ENCODE measurements at regions not wholly inside any gene's neighbourhood (a gene's known extent, or its start where the extent isn't known, plus 50 kb on each side); places are given as distances from the start of the nearest gene placed in this dataset.

DNA sequence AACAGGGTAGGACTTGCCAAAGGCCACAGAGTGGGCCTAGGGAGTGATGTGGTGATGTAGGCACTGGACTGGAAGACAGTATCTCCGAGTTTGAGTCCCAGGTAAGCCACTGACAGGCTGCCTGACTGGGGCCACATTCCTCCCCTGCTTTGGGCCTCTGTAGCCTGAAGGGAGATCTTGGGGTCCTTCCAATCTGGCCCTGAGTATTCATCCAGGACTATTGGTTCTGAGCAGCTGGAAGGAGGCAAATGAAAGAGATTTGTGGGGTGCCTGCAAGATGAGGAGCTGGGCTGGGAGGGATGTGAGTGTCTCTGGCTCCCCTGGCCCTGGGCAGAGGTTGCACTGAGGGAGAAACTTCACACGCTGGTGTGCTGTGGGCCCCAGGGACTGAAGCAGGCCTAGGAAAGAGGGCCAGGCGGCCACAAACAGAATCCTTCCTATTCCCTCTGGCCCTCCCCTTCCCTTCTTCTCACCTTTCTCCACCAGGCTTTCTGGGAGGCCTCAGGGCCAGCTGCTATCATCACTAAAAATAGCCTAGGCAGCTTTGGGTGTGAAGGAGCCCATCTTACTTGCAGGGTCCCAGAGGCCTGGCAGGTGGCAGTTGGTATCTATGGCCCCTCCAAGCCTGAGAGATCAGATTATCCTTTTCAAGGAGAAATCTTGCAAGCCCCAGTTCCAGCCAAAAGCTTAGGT, 70.1 kb downstream of the PJA1 start:
- TF ChIP-seq, protein P1, sequence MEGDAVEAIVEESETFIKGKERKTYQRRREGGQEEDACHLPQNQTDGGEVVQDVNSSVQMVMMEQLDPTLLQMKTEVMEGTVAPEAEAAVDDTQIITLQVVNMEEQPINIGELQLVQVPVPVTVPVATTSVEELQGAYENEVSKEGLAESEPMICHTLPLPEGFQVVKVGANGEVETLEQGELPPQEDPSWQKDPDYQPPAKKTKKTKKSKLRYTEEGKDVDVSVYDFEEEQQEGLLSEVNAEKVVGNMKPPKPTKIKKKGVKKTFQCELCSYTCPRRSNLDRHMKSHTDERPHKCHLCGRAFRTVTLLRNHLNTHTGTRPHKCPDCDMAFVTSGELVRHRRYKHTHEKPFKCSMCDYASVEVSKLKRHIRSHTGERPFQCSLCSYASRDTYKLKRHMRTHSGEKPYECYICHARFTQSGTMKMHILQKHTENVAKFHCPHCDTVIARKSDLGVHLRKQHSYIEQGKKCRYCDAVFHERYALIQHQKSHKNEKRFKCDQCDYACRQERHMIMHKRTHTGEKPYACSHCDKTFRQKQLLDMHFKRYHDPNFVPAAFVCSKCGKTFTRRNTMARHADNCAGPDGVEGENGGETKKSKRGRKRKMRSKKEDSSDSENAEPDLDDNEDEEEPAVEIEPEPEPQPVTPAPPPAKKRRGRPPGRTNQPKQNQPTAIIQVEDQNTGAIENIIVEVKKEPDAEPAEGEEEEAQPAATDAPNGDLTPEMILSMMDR (IDR thresholded peaks at IDR 0.05), result no peak
- no peak for TF ChIP-seq POLR2A (IDR thresholded peaks at IDR 0.05)
- no peak overlapping the region for H3K27ac ChIP-seq
- no peaks in the 10 kb centered on the region for H3K36me3 ChIP-seq (ENCODE audit: low read depth, missing control alignments)
- H3K9me3 ChIP-seq, result no peaks in the 10 kb centered on the region
- no peaks in the 10 kb centered on the region for H3K27me3 ChIP-seq
- H3K4me3 ChIP-seq, result no peak overlapping the region
- WGBS, 2 donors, result 61 to 65% methylated on average over 2 of the region's 3 CpGs
- H3K4me1 ChIP-seq, result no peaks in the 10 kb centered on the region
- DNase-seq, result no peak
- intact Hi-C loops (cut with DNase I; ENCODE audit: low total_unique reads), result no loop called here

DNA sequence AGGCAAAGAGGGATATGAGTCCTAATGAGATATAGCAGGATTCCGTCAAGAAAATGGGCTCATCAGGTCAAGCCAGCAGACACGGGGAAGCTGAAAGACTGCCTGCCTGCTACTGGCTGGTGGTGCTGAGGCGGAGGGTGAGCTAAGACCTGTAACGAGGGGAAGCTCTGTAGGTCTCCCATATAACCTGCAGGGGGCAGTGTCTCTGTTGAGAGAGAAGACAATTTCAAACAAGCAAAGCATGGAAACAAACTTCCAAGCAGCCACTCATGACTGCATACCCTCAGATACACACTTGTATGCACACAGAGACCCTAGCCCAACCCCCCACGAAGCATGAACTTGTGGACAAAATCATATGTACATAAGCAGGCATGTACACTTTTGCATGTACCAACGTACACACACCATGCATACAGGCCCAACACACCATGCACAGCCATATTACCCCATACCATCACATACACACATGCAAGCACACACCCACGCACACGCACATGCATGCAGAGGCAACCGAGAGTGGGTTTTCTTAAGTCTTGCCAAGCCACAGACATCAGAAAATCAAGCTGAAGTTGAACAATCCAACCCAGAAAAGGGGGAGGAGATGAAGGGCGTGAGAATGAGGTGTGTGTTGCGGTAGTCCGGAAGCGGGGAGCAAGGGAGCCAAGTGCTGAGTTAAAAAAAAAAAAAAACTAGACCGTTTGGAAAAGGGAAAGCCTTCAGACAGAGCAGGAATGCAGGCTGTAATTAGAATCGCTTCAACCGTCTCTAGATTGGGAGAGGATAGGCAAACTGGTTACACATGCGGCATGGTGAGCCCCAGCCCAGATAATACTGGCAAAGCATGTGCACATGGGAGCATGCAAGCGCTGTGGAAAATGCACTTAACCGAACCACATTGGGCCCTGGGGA, 71.0 kb downstream of the PJA1 start:
- Histone ChIP-seq H3K27ac (no peak overlapping the region), H3K36me3 (ENCODE audit: low read depth, missing control alignments) (no peaks in the 10 kb centered on the region), H3K4me3 (no peak overlapping the region), H3K27me3 (no peaks in the 10 kb centered on the region), H3K9me3 (no peaks in the 10 kb centered on the region), H3K4me1 (no peaks in the 10 kb centered on the region)
- peak; percentile 63 for DNase-seq
- intact Hi-C loops (cut with DNase I; ENCODE audit: low total_unique reads), result no loop called here
- TF ChIP-seq, protein P1 (IDR thresholded peaks at IDR 0.05), result peak in 2 of 3 experiments; percentile 27 to 42
- TF ChIP-seq POLR2A (IDR thresholded peaks at IDR 0.05), result no peak
- WGBS, 2 donors, result 57 to 62% methylated on average over 19 of the region's 19 CpGs

DNA sequence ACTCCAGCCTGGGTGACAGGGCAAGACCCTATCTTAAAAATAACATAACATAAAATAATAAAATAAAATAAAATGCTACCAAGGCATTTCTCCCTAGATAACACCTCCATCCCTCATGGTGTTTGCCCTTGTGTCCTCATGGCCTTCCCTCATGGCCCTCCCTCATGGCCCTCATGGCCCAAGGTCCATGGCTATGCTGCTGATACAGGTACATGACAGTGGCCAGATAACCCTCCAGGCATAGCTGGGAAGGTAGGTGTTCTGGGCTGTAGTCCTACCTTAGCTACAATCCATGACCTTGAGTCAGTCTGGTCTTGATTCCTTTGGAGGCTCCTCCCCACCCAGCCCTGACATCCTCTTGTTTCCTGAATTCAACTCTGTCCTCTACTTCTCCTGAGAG, 75.2 kb downstream of the PJA1 start:
- TF ChIP-seq POLR2A (IDR thresholded peaks at IDR 0.05), result no peak
- TF ChIP-seq, protein P1 (IDR thresholded peaks at IDR 0.05), result no peak
- Histone ChIP-seq H3K27ac (no peak overlapping the region), H3K4me1 (no peaks in the 10 kb centered on the region), H3K4me3 (no peak overlapping the region), H3K9me3 (no peaks in the 10 kb centered on the region), H3K36me3 (ENCODE audit: low read depth, missing control alignments) (no peaks in the 10 kb centered on the region), H3K27me3 (no peaks in the 10 kb centered on the region)
- intact Hi-C loops (cut with DNase I; ENCODE audit: low total_unique reads), result no loop called here
- no peak for DNase-seq

GRCh38 chrX:69089203-69089602, 76.0 kb downstream of the PJA1 start:
- Histone ChIP-seq H3K36me3 (ENCODE audit: low read depth, missing control alignments) (no peaks in the 10 kb centered on the region), H3K27me3 (no peaks in the 10 kb centered on the region), H3K27ac (no peak overlapping the region), H3K4me3 (no peak overlapping the region), H3K4me1 (no peaks in the 10 kb centered on the region), H3K9me3 (no peaks in the 10 kb centered on the region)
- 86 to 97% methylated on average over 1 to 3 of the region's 3 CpGs for WGBS, 2 donors
- DNase-seq, result no peak
- intact Hi-C loops (cut with DNase I; ENCODE audit: low total_unique reads), result no loop called here
- TF ChIP-seq, protein P1 (IDR thresholded peaks at IDR 0.05), result no peak
- TF ChIP-seq POLR2A (IDR thresholded peaks at IDR 0.05), result no peak

Measured in testis (tissue), 2 donors.